ENCODE measurements at regions not wholly inside any gene's neighbourhood (a gene's known extent, or its start where the extent isn't known, plus 50 kb on each side); places are given as distances from the start of the nearest gene placed in this dataset.

- H2BK120ac ChIP-seq (ENCODE audit: low read depth, low read length, poor library complexity, severe bottlenecking), result no peak overlapping the region
- no peaks in the 10 kb centered on the region for H3K79me2 ChIP-seq (ENCODE audit: insufficient read depth, low read length)
- H3K27ac ChIP-seq (ENCODE audit: insufficient read length, low read depth, low read length), result no peak overlapping the region
- DNase-seq, result no peak
- Mint-ChIP-seq H3K4me1 (no peaks in the 10 kb centered on the region), H3K4me3 (no peak overlapping the region), H3K36me3 (ENCODE audit: insufficient read depth in 1 of 3, low read depth in 3 of 3) (peaks cover 0 to 2% (median 0%) of the 10 kb centered on the region in 3 experiments; a peak in 3 of 7 replicates), H3K9me3 (no peaks in the 10 kb centered on the region; a peak in 2 of 5 replicates), H3K27ac (no peak overlapping the region; a peak in 1 of 7 replicates), H3K27me3 (ENCODE audit: low read depth) (no peaks in the 10 kb centered on the region)
- H2BK12ac ChIP-seq (ENCODE audit: insufficient read length, low read depth, low read length), result no peak overlapping the region
- no peak overlapping the region for H2AFZ ChIP-seq (ENCODE audit: low read length)
- H3K18ac ChIP-seq (ENCODE audit: insufficient read length, low read depth, low read length), result no peak overlapping the region
- no peak overlapping the region for H3T11ph ChIP-seq (ENCODE audit: low read length)
- TF ChIP-seq CTCF (conservative IDR thresholded peaks at IDR 0.05), result no peak
- no peak overlapping the region for H3K56ac ChIP-seq (ENCODE audit: insufficient read length, low read depth, low read length)
- H2AK5ac ChIP-seq (ENCODE audit: insufficient read length, low read length), result no peak overlapping the region
- no peak overlapping the region for H2BK15ac ChIP-seq (ENCODE audit: low read depth, low read length)
- no peak overlapping the region for H2BK20ac ChIP-seq (ENCODE audit: low read depth, low read length, poor library complexity, severe bottlenecking)
- no peaks in the 10 kb centered on the region for H3K9me3 ChIP-seq (ENCODE audit: control insufficient read depth, low read depth, low read length)
- no peak overlapping the region for H3K23ac ChIP-seq (ENCODE audit: insufficient read length, low read depth, low read length)
- no peak overlapping the region for H4K8ac ChIP-seq (replicated peaks; ENCODE audit: insufficient read length, low read depth, low read length)
- no peak overlapping the region for H2BK5ac ChIP-seq (ENCODE audit: insufficient read length, low read length)
- no peak overlapping the region for H3K14ac ChIP-seq (ENCODE audit: insufficient read depth, low read length)
- H3K4me1 ChIP-seq (ENCODE audit: insufficient read depth, low read length), result no peaks in the 10 kb centered on the region
- H3K4ac ChIP-seq (ENCODE audit: low read depth, low read length), result no peak overlapping the region
- H4K91ac ChIP-seq (ENCODE audit: insufficient read length, low read depth, low read length), result no peak overlapping the region
- H3K79me1 ChIP-seq (ENCODE audit: insufficient read depth, low read depth, low read length, poor library complexity, severe bottlenecking), result no peaks in the 10 kb centered on the region
- no peaks in the 10 kb centered on the region for H4K20me1 ChIP-seq (ENCODE audit: control insufficient read depth, insufficient read depth, insufficient read length)
- H3K27me3 ChIP-seq (ENCODE audit: insufficient read depth, low read length), result no peaks in the 10 kb centered on the region
- H3K4me2 ChIP-seq (ENCODE audit: insufficient read depth, insufficient read length, low read length), result no peak overlapping the region
- no peaks in the 10 kb centered on the region for H3K23me2 ChIP-seq (ENCODE audit: insufficient read length, low read depth, low read length, poor library complexity, severe bottlenecking)
- no peak overlapping the region for H4K5ac ChIP-seq (ENCODE audit: insufficient read length, low read depth, low read length)
- no peak overlapping the region for H3K9ac ChIP-seq (ENCODE audit: extremely low read depth, insufficient read length, low read length)
Measured at GRCh38 chr4:116362583-116362982, 722.8 kb downstream of the TRAM1L1 start.
